ENCODE measurements at regions not wholly inside any gene's neighbourhood (a gene's known extent, or its start where the extent isn't known, plus 50 kb on each side); places are given as distances from the start of the nearest gene placed in this dataset.
"Not testable (repeated sequence)": the region's sequence is repeated elsewhere in the genome, so short reads cannot be mapped to it uniquely, and the experiment has no call there.

GRCh38 chr3:34066999-34067398, 268.6 kb downstream of the PDCD6IP start:
- DNase-seq: no peak

GRCh38 chr3:34067536-34068051, 269.2 kb downstream of the PDCD6IP start:
- no peak for DNase-seq

GRCh38 chr3:34068505-34068904, 270.1 kb downstream of the PDCD6IP start:
- DNase-seq: no peak

- no peak for DNase-seq
These were observed 272.6 kb downstream of the PDCD6IP start for GRCh38 chr3:34070831-34071585.

- DNase-seq: no peak
These were observed 273.9 kb downstream of the PDCD6IP start for GRCh38 chr3:34072297-34072696.

GRCh38 chr3:34073111-34073510, 274.7 kb downstream of the PDCD6IP start:
- DNase-seq: no peak

GRCh38 chr3:34073961-34074360, 275.5 kb downstream of the PDCD6IP start:
- no peak for DNase-seq

- DNase-seq: no peak
These were observed 277.5 kb downstream of the PDCD6IP start for GRCh38 chr3:34075975-34076374.

- DNase-seq: no peak
These were observed 279.2 kb downstream of the PDCD6IP start for GRCh38 chr3:34077417-34078195.

GRCh38 chr3:34078418-34078817, 280.0 kb downstream of the PDCD6IP start:
- DNase-seq: no peak

GRCh38 chr3:34079849-34080248, 281.4 kb downstream of the PDCD6IP start:
- not testable (repeated sequence) for DNase-seq

- not testable (repeated sequence) for DNase-seq
These were observed 291.9 kb downstream of the PDCD6IP start for GRCh38 chr3:34090379-34090778.

GRCh38 chr3:34090876-34091275, 292.4 kb downstream of the PDCD6IP start:
- no peak for DNase-seq

- DNase-seq: not testable (repeated sequence)
These were observed 295.9 kb downstream of the PDCD6IP start for GRCh38 chr3:34094280-34094679.

GRCh38 chr3:34102288-34102687, 303.9 kb downstream of the PDCD6IP start:
- DNase-seq: no peak

- DNase-seq: no peak
These were observed 307.9 kb downstream of the PDCD6IP start for GRCh38 chr3:34106379-34106778.

- DNase-seq: peak; percentile 16
These were observed 308.4 kb downstream of the PDCD6IP start for GRCh38 chr3:34106879-34107278.

GRCh38 chr3:34107669-34108068, 309.2 kb downstream of the PDCD6IP start:
- DNase-seq: no peak

GRCh38 chr3:34109021-34109420, 310.6 kb downstream of the PDCD6IP start:
- DNase-seq: no peak

- DNase-seq: no peak
These were observed 311.4 kb downstream of the PDCD6IP start for GRCh38 chr3:34109846-34110245.

- DNase-seq: no peak
These were observed 312.9 kb downstream of the PDCD6IP start for GRCh38 chr3:34111361-34111760.

- not testable (repeated sequence) for DNase-seq
These were observed 313.8 kb downstream of the PDCD6IP start for GRCh38 chr3:34112261-34112660.

GRCh38 chr3:34131091-34131490, 332.7 kb downstream of the PDCD6IP start:
- no peak for DNase-seq

- DNase-seq: no peak
These were observed 333.8 kb downstream of the PDCD6IP start for GRCh38 chr3:34132069-34132692.
